ENCODE measurements at regions not wholly inside any gene's neighbourhood (a gene's known extent, or its start where the extent isn't known, plus 50 kb on each side); places are given as distances from the start of the nearest gene placed in this dataset.

GRCh38 chr20:12594410-12595088 is 414.2 kb upstream of the SPTLC3 start:
- Histone ChIP-seq H2AFZ (ENCODE audit: low read depth, low read length, severe bottlenecking) (no peak overlapping the region), H3F3A (ENCODE audit: insufficient read depth) (no peaks in the 10 kb centered on the region), H4K20me1 (ENCODE audit: low read depth, low read length) (no peaks in the 10 kb centered on the region), H3K4me2 (ENCODE audit: low read depth, low read length, poor library complexity, severe bottlenecking) (no peak overlapping the region), H3K9me2 (replicated peaks; ENCODE audit: insufficient read depth, low read length) (no peaks in the 10 kb centered on the region), H3K27me3 (ENCODE audit: low read length) (no peaks in the 10 kb centered on the region), H3K36me3 (ENCODE audit: low read length) (no peaks in the 10 kb centered on the region), H3K79me2 (ENCODE audit: insufficient read depth, low read length) (no peaks in the 10 kb centered on the region), H3K27ac (ENCODE audit: low read depth, low read length) (no peak overlapping the region), H3K9me3 (ENCODE audit: insufficient read depth, low read length) (no peaks in the 10 kb centered on the region), H3K4me3 (ENCODE audit: insufficient read depth, low read length, poor library complexity, severe bottlenecking) (no peak overlapping the region), H3K9ac (ENCODE audit: low read length) (no peak overlapping the region)
- TF ChIP-seq CTCF (IDR thresholded peaks at IDR 0.05; ENCODE audit: insufficient read depth, low read length, poor library complexity, severe bottlenecking) (no peak), EZH2phosphoT487 (conservative IDR thresholded peaks at IDR 0.05; ENCODE audit: low read length) (no peak)

GRCh38 chr20:12595841-12596240 is 412.9 kb upstream of the SPTLC3 start:
- H3K4me2 ChIP-seq (ENCODE audit: low read depth, low read length, poor library complexity, severe bottlenecking), result no peak overlapping the region
- no peaks in the 10 kb centered on the region for H3F3A ChIP-seq (ENCODE audit: insufficient read depth)
- H4K20me1 ChIP-seq (ENCODE audit: low read depth, low read length), result no peaks in the 10 kb centered on the region
- H3K9ac ChIP-seq (ENCODE audit: low read length), result no peak overlapping the region
- no peaks in the 10 kb centered on the region for H3K9me3 ChIP-seq (ENCODE audit: insufficient read depth, low read length)
- no peak overlapping the region for H3K27ac ChIP-seq (ENCODE audit: low read depth, low read length)
- H3K4me3 ChIP-seq (ENCODE audit: insufficient read depth, low read length, poor library complexity, severe bottlenecking), result no peak overlapping the region
- H3K36me3 ChIP-seq (ENCODE audit: low read length), result no peaks in the 10 kb centered on the region
- no peaks in the 10 kb centered on the region for H3K27me3 ChIP-seq (ENCODE audit: low read length)
- no peak overlapping the region for H2AFZ ChIP-seq (ENCODE audit: low read depth, low read length, severe bottlenecking)
- TF ChIP-seq CTCF (IDR thresholded peaks at IDR 0.05; ENCODE audit: insufficient read depth, low read length, poor library complexity, severe bottlenecking) (no peak), EZH2phosphoT487 (conservative IDR thresholded peaks at IDR 0.05; ENCODE audit: low read length) (no peak)
- no peaks in the 10 kb centered on the region for H3K79me2 ChIP-seq (ENCODE audit: insufficient read depth, low read length)
- H3K9me2 ChIP-seq (replicated peaks; ENCODE audit: insufficient read depth, low read length), result no peaks in the 10 kb centered on the region

GRCh38 chr20:12596863-12597262 is 411.9 kb upstream of the SPTLC3 start:
- no peaks in the 10 kb centered on the region for H3K9me3 ChIP-seq (ENCODE audit: insufficient read depth, low read length)
- H3K27ac ChIP-seq (ENCODE audit: low read depth, low read length), result no peak overlapping the region

More at GRCh38 chr20:12596863-12597262, 411.9 kb upstream of the SPTLC3 start:
- Histone ChIP-seq H3K27me3 (ENCODE audit: low read length) (no peaks in the 10 kb centered on the region), H3K79me2 (ENCODE audit: insufficient read depth, low read length) (no peaks in the 10 kb centered on the region), H2AFZ (ENCODE audit: low read depth, low read length, severe bottlenecking) (no peak overlapping the region), H3K4me2 (ENCODE audit: low read depth, low read length, poor library complexity, severe bottlenecking) (no peak overlapping the region), H4K20me1 (ENCODE audit: low read depth, low read length) (no peaks in the 10 kb centered on the region), H3F3A (ENCODE audit: insufficient read depth) (no peaks in the 10 kb centered on the region), H3K9ac (ENCODE audit: low read length) (no peak overlapping the region), H3K9me2 (replicated peaks; ENCODE audit: insufficient read depth, low read length) (no peaks in the 10 kb centered on the region), H3K4me3 (ENCODE audit: insufficient read depth, low read length, poor library complexity, severe bottlenecking) (no peak overlapping the region), H3K36me3 (ENCODE audit: low read length) (no peaks in the 10 kb centered on the region)
- TF ChIP-seq CTCF (IDR thresholded peaks at IDR 0.05; ENCODE audit: insufficient read depth, low read length, poor library complexity, severe bottlenecking) (no peak), EZH2phosphoT487 (conservative IDR thresholded peaks at IDR 0.05; ENCODE audit: low read length) (no peak)
